ENCODE measurements at regions not wholly inside any gene's neighbourhood (a gene's known extent, or its start where the extent isn't known, plus 50 kb on each side); places are given as distances from the start of the nearest gene placed in this dataset.

GRCh38 chr9:108153416-108153815 lies 663.8 kb upstream of the KLF4 start:
- no peak for TF ChIP-seq CTCF (IDR thresholded peaks at IDR 0.05; ENCODE audit: insufficient read depth, low read length, missing control alignments)
- DNase-seq (ENCODE audit: low read depth, low spot score): no peak
- H3K4me3 ChIP-seq (ENCODE audit: low read depth, low read length): no peak overlapping the region
- ChIA-PET CTCF (no interaction called here), POLR2A (no interaction called here)

- ChIA-PET CTCF (no interaction called here), POLR2A (interaction anchor here (1.0 kb wide), 1 partner anchor 110 kb away, joined by 3 read pairs; no protein-coding TSS in a partner anchor)
- H3K4me3 ChIP-seq (ENCODE audit: low read depth, low read length): no peak overlapping the region
- TF ChIP-seq CTCF (IDR thresholded peaks at IDR 0.05; ENCODE audit: insufficient read depth, low read length, missing control alignments): no peak
- no peak for DNase-seq (ENCODE audit: low read depth, low spot score)
These were observed 661.4 kb upstream of the KLF4 start for GRCh38 chr9:108150736-108151586.

- DNase-seq (ENCODE audit: low read depth, low spot score): no peak
- H3K4me3 ChIP-seq (ENCODE audit: low read depth, low read length): no peak overlapping the region
- CTCF ChIA-PET: no interaction called here
- POLR2A ChIA-PET: no interaction called here
- no peak for TF ChIP-seq CTCF (IDR thresholded peaks at IDR 0.05; ENCODE audit: insufficient read depth, low read length, missing control alignments)
These were observed 659.8 kb upstream of the KLF4 start for GRCh38 chr9:108149326-108149725.

GRCh38 chr9:108142504-108143201 lies 653.1 kb upstream of the KLF4 start:
- DNase-seq (ENCODE audit: low read depth, low spot score): peak; percentile 36
- TF ChIP-seq CTCF (IDR thresholded peaks at IDR 0.05; ENCODE audit: insufficient read depth, low read length, missing control alignments): no peak
- ChIA-PET CTCF (no interaction called here), POLR2A (no interaction called here)
- no peak overlapping the region for H3K4me3 ChIP-seq (ENCODE audit: low read depth, low read length)

GRCh38 chr9:108142142-108142503 lies 652.6 kb upstream of the KLF4 start:
- ChIA-PET POLR2A (no interaction called here), CTCF (no interaction called here)
- H3K4me3 ChIP-seq (ENCODE audit: low read depth, low read length): no peak overlapping the region
- TF ChIP-seq CTCF (IDR thresholded peaks at IDR 0.05; ENCODE audit: insufficient read depth, low read length, missing control alignments): no peak
- DNase-seq (ENCODE audit: low read depth, low spot score): no peak

GRCh38 chr9:108139900-108140299 lies 650.3 kb upstream of the KLF4 start:
- no peak for DNase-seq (ENCODE audit: low read depth, low spot score)
- H3K4me3 ChIP-seq (ENCODE audit: low read depth, low read length): no peak overlapping the region
- TF ChIP-seq CTCF (IDR thresholded peaks at IDR 0.05; ENCODE audit: insufficient read depth, low read length, missing control alignments): no peak
- ChIA-PET POLR2A (no interaction called here), CTCF (interaction anchor here (1.0 kb wide), 1 partner anchor 428 kb away, joined by 3 read pairs; no protein-coding TSS in a partner anchor)
